Suppressor macrophage treated with lipopolysaccharide for 1 hour (primary cell): ENCODE measurements at regions not wholly inside any gene's neighbourhood (a gene's known extent, or its start where the extent isn't known, plus 50 kb on each side); places are given as distances from the start of the nearest gene placed in this dataset.
"Not testable (repeated sequence)": the region's sequence is repeated elsewhere in the genome, so short reads cannot be mapped to it uniquely, and the experiment has no call there.

ENCODE experiments used
- DNase-seq, 3 donors: peaks; one replicate each; pipeline ENCODE4 v3.0.0-alpha.2; 2020 to 2022

DNA sequence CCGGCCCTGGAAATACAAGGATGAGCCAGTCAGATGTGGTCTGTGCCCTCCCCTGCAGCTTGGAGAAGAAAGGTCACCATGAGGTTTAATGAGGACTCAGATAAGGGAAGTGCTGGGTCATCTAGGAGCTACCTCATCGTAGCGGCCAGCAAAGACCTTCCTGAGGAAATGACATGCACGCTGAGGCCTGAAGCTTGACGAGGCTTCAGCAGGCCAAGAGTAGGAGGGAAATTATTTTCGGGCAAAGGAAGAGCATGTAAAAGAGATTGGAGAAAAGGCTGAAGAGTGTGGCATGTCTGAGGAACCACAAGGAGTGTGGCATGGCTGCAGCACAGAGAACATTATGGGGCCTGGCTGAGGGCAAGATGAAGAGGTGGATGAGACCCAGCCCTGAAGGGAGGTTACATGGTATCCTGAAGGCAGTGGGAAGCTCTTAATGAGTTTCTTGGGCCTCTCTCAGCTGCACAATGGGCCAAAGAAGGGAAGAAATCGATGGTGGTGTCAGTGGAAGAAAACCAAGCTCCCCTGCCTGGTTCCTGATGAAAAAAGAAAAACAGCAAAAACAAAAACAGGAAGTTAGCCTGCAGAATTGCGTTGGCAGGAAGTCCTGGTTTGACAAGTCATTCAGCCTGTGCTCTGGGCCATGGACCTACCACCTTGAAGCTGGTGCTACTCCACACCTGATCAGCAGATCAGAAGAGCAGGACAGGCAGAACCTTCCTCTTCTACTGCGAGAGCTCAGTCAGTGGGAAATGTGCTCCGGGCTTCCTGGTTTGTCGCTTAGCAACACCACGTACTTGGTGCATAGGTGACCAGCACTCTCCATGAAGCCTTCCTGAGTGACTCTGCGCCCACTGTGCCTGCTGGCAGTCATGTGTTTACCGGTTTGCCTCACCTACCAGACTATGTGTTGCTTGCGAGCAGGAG is 134.5 kb upstream of the KLF3 start:
- DNase-seq = peak; percentile 85 to 91 (median 89)

DNA sequence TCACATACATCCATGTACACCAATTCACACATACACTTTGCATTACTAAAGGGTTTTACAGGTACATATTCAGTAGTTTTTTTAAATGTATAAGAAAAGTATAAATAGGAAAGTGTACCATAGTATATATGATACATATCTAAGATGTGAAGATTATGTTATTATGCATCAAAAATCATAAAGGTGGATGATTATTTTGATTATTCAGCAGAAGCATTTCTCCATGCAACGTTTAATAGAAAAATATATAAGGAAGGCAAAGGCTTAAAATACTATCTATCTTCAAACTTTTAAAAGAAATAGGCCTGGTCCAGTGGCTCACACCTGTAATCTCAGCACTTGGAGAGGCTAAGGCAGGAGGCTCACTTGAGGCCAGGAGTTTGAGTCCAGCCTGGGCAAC is 133.5 kb upstream of the KLF3 start:
- DNase-seq = no peak

DNA sequence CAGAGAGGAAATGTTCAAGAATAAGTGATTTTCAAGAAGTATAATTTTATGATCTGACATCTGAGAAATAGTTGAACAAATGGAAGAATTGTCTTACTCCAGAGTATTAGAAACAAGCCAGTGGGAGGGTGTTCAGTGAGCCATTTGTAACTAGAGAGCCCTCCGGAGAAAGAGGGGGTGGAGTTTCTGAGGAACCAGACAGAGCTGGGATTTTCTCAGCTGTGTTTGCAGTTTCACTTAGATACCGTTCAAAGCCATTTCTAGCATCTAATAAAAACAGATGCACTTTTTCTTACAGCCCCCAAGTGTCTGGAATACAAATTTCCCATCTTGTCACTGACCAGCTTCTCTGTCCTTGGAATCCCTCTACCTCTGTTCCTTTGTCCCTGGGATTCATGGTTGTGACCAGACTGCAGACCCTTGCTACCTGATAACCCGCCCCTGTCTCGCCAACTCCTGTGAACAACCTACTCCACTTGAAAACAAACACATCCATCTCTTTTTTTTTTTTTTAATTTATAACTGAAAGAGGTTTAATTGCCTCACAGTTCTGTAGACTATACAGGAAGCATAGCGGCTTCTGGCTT is 132.8 kb upstream of the KLF3 start:
- peak; percentile 67 to 75 (median 71) for DNase-seq

DNA sequence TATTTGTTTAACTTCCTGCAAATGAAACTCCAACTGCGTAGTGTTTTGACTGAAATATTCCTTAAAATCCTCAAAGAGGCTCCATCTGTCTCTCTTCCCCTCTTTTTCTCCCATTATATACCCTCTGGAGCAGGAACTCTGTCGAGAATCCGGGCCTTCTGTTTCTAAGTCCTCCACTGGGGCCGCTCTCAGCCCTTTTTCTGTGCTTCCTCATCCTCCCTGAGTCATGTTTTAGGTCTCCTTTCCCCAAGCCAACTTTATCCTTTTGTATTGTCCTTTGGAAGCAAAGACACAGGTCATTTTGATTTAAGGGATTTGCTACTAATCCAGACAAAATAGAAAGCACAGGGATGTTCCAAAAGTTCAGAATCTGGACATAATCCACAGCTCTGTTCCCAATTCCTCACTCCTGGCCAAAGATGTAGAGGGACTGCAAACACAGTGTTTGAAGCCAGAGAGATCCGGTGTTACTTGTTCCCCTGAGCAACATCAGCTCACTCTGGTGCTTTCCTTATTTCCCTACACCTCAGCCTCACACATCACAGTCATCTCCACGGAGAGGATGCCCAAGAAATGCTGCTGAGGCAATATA is 131.0 kb upstream of the KLF3 start:
- DNase-seq = peak; percentile 44 to 51 (median 44)

DNA sequence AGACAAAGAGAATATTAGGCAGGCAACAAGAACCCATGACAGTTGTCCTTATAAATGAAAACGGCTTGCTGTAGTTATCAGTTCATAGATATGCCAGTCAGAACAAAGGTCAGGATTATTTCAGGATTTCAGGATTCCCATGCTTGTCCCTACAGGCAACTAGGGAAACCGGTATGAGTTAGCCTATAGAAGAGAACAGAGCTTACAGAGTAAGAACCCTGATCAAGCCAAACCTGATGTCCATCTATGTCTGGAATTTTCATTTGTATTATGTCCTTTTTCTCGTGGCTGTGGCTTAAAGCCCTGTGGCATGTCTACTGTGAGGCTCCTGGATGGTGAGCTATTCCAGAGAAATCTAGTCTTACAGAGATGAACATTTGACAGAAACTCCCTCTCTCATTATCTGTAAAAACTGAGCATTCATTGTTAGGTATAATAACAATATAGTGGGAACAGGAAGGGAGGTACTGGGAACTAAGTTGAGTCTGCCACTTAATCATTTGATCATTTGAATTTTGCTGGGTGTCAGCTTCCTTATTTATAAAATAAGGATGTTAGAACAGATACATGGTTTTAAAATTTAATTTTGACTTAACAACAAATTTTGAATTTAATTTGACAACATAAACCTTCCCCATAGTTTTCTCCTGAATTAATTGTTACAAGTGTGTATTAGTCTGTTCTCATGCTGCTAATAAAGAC is 129.5 kb upstream of the KLF3 start:
- peak in 2 of 3 donors; percentile 36 to 45 for DNase-seq

DNA sequence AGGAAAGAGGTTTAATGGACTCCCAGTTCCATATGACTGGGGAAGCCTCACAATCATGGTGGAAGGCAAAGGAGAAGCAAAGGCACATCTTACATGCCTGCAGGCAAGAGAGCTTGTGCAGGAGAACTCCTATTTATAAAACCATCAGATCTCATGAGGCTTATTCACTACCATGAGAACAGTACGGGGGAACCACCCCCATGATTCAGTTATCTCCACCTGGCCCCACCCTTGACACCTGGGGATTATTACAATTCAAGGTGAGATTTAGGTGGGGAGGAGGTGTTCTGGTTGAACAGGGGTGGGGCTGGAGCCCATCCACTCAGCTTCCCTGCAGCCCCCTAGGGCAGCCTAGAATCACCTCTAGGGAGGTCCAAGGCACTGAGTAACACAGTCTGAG is 128.9 kb upstream of the KLF3 start:
- DNase-seq = not testable (repeated sequence)

DNA sequence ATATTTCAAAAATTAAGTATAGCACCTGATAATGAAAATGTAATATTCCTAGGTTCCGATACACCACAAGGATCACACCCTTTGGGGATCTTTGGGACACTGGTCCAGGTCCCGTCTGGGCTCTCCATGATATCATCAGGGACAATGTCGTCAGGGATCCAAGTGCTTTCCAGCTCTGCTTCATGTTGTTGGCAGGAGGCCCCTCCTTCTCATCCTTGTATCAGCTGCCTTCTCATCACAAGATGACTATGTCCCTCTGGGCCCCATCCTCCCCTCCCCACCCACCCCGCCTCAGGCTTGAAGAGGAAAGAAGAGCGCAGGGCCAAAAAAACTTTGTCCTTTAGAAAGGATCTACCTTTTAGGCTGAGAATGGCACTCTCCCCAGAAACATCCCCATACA is 128.3 kb upstream of the KLF3 start:
- DNase-seq = no peak

DNA sequence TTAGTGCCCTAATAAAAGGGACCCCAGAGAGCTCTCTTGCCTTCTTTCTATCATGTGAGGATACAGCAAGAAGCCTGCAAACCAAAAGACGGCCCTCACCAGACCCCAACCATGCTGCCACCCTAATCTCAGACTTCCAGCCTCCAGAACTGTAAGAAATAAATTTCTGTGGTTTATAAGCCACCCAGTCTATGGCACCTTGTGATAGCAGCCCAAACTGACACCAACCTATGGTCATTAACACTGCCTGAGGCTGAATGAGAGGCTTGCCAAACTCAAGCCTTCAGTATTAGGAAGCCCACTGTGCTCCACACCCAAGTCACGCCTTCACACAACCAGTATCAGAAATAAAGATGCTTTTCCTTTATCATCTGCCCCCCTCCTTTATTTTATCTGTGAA is 127.3 kb upstream of the KLF3 start:
- DNase-seq = no peak

DNA sequence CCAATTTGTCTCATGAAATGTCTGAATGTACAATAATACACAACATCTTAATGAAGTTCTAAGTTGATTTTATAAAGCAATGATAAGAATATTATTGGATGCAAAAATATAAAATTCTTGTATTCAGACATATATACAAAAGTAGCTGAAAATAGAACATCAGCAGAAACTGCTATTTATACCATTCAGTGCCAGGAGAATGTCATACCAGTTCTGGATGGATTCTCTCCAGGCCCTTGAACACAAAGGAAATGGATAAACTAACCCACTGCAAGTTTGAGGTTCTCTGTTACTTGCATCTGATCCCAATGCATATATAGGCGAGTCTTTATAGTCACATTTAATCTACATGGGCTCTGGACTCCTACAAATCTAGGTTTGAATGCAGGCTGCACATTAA is 126.3 kb upstream of the KLF3 start:
- no peak for DNase-seq

DNA sequence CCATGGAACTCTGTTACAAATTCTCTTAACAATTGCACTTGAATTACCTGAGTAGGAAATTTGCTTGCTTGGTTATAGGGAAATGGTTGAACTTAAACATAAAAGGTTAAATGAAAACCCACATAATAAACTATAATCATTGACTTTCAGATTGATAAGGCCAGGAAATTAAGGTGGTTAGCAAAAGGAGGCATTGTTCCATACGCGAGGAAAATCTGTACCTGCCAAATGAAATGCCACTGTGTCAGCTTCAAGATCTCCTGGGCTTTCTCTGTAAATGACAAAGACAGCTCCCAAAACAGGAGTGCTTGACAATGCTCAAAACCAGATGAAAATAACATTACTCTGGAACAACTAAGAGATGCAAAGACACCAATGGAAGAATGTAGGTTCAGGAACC is 125.5 kb upstream of the KLF3 start:
- no peak for DNase-seq

DNA sequence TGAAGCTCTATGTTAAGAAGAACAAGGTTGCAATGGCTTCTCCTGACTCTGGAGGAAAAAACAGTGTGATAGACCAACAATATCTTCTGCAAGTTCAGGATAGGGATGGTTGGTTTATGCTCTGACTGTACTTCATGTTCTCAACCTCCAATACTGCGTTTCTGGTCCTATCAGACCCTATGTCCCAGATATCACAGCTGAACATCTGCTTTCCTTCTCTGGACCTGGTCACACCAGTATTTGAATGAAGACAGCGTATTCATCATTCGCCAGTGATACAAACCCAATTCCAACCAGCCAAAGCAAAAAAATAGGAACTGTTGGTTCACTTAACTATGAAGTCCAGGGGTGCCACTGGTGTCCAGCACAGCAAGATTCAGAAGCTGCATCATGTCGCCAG is 124.5 kb upstream of the KLF3 start:
- no peak for DNase-seq

DNA sequence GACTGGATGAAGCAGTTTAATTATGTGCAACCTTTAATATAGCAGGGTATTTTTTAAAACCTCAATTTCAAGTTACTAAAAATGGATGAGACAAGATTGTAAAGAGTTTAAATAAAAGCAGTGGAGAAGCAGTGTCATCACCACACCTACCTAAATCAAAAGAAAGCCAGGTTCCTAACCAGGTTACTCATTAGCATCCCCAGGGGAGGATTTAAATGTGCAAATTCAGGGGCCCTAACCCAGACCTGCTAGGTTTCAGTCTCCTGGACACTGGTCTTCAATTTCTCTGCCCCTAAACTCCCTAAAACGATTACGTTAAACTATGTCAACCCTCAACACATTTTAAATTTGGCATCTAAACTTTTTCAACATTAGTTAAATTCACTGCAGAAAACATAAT is 116.9 kb upstream of the KLF3 start:
- no peak for DNase-seq

DNA sequence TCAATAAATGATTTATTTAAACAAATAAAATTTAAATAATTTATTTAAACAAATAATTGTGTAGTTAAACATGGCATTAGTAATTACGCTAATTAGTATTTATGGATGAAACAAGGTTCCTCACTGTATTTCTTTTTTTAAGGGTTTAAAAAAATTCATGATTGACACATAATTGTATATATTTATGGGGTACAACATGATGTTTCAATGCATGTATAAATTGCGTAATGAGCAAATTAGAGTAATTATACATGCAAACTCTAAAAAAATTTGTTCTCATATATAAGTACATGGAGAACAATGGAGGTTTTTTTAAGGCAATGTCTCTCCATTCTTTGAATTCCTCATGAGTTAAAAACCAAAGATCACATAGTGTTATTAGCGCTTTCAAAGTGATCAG is 115.7 kb upstream of the KLF3 start:
- DNase-seq = no peak

DNA sequence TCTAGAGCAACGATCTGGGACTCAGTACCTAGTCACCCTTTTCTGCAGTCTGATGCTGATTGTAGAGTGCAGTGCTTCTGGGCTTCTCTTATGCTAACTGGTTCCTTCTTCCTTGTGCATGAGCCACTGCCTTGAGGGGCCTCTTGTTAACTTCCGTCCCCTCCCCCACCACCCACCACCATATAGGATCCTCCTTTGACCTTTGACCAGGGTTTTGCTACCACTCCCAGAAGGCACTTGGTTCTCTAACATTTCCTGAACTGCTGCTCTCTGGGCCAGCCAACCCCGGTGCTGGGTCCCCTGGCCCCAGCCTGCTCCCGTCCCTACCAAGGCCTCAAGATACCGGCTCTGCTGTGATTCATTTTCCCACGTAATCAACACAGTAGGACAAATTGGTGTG is 104.6 kb upstream of the KLF3 start:
- no peak for DNase-seq

DNA sequence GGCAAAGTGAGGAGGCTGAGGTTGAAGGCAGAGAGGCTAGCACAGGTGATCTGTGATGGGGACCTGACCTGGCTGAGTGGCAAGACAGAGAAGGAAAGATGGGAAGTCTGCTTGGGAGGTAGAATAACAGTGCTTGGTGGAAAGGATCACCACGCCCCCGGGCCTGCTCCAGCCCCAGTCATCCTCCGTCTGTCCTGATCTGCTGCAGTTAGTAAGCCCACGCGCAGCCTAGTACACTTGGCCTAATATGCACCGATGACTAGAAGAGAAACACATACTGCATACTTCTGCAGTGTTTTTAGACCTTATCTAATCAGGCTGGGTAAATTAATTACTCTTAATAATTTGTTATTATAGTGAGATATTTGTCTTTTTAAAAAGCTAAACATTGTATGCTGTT is 103.7 kb upstream of the KLF3 start:
- DNase-seq = no peak

DNA sequence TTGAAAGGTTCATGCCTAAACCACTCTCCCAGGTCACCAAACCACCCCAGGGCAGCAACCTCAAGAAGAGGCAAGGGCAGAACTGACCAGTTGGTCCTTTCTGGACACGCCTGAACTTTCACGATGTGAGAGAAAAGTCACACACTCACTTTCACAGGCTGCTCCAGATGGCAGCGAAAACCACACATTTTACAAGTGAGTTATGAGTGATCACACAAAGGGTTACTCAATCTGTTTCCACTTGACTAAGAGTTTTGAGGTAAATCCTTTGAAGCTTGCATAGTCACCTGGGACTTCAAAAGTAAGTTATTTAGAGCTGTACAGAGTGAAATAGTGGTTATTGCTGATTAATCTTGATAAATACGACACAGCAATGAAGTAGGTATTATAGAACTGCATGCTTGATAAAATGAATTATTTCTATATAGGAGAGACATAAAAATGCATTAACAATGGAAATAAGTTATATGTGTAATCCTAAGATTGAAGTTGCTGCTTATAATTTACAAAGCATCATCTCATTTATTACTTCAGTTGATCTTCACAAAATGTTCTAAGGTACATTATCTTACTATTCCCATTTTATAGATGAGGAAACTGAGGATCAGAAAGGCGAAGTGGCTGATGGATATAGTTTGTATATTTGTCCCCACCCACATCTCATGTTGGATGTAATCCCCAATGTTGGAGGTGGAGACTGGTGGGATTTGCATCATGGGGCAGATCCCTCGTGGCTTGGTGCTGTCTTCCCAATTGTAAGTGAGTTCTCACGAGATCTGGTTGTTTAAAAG is 103.0 kb upstream of the KLF3 start:
- no peak for DNase-seq

DNA sequence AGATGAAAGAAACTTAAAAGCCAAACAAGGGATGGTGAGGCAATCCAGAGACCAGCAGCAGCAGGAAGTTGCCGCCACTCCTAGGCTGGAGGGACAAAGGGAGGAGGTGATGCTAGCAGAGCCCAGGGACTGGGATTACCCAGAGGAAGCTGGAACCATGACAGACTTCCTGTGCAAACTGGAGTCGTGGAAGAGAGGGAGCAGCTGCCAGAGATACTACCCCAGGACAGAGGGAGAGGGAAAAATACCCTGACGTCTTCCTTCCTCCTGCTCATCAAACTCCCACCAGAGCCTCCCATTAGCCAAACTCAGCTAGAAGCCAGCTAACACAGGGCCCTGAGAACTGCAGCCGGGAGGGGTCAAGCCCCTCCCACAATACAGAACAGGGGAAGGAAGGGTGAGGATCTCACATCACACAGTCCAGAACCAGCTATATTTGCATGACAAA is 101.2 kb upstream of the KLF3 start:
- peak; percentile 74 to 85 (median 85) for DNase-seq

DNA sequence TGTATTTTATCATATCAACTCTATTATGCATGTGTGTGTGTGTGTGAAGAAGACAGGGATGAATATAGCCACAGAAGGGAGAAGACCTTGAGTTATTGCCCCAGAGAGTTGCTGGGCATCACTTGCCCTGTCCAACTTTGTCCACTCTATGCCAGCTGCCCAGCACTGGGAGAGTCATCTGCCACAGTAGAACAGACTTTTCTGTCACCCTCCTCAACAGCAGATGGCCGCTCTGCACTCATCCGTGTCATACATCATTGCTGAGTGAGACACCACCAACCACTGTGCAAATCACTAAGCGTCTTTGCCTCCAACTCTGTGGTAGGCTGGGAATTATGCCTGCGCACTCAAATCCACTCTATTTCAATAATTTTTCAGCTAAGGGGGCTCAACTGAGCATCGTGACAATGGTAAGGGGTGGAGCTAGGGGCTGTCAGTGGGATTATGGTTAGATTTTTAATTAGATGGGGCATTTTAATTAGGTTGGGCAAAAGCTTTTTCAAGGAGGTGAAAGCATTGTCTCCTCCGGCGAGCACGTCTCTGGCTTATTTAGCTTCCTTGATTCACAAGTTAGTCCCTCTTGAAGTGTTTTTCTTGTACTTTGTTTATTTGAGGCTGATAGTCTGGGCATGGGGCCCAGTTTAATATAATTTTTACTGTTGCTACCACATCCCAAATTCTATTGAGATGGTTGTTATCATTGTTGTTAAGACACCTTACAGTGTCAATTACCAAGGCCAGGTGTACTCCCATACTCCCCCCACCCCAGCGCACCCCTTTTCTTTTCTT is 100.1 kb upstream of the KLF3 start:
- no peak for DNase-seq

DNA sequence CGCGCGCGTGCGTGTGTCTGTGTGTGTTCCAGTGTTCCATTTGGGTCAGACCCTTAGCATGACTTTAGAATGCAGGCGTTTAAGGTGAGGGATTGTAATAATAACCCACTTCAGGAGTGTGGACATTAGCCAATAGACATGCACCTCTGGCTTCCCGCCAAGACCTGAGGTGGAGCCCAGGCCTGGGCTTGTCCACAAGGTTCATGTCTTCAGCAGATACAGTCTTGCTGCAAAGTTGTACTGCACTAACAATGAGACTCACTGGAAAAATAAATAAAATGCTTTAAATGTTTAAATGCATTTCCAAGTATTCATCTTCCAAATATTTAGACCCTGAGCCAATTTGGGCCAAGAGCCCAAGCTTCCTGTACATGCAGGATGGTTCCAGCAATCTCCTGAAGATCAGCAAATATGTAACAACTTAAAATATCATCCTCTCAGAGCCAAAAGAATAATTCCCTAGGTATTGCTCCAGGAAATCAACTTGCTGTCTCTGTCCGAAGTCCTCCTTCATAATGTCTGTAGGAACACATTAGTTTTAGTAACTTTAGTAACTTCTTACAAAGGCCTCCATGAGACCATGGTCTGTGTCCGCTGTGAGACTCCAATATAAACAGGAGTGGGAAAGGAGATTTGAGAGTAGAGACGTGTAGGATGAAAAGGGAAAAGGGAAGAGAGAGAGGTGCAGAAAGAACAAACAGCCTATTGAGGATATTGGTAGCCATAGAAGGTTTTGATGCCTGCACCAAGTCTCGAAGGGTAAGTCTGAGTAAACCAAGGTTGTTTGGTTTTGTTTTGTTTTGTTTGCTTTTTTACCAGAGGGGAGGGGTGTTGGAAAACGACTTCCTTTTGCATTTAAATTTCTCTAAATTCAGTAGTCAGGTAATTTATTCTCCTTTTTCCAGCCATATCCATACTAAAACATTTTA is 98.5 kb upstream of the KLF3 start:
- DNase-seq = no peak

DNA sequence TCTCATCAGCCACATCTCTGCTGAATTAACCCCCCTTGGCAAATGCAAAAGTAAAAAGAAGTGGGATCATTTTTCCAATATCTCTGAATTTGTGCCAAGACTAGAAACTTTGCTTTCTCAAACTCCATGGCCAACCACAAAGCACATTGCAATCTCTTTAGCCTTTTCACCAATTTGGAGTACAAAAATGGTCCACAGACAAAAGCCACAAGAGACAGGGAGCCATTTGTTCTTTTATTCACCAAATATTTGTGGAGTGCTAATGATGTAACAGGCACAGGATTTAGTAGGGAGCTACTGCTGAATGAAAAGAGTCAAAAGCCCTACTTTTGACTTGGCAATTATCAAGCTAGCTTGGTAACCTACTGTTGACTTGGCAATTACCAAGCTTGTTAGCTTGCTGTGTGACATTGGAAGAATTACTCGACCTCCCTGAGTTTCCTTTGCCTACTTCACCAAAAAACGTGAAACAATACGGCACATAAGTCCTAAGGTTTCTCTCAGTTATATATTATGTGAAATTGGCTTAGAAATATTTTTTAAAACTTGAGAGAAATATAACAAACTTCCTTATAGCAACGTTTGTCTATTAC is 97.1 kb upstream of the KLF3 start:
- no peak for DNase-seq
